ENCODE measurements at regions not wholly inside any gene's neighbourhood (a gene's known extent, or its start where the extent isn't known, plus 50 kb on each side); places are given as distances from the start of the nearest gene placed in this dataset.

GRCh38 chr2:3972377-3972776 lies 269.0 kb downstream of the DCDC2C start:
- ATAC-seq (ENCODE audit: insufficient number of reproducible peaks, low FRiP score, low read depth) (no peak), DNase-seq (ENCODE audit: low spot score) (no peak)
- Histone ChIP-seq H3K4me3 (no peak overlapping the region), H3K9me3 (no peaks in the 10 kb centered on the region), H3K4me1 (ENCODE audit: control insufficient read depth in 1 of 2, low read depth in 2 of 2) (no peaks in the 10 kb centered on the region), H3K27ac (no peak overlapping the region), H3K36me3 (no peaks in the 10 kb centered on the region), H3K27me3 (replicated peaks; ENCODE audit: insufficient read depth) (no peaks in the 10 kb centered on the region)
- TF ChIP-seq CTCF (IDR thresholded peaks at IDR 0.05), result no peak

GRCh38 chr2:3974765-3975164 lies 271.4 kb downstream of the DCDC2C start:
- Histone ChIP-seq H3K27me3 (replicated peaks; ENCODE audit: insufficient read depth) (no peaks in the 10 kb centered on the region), H3K36me3 (no peaks in the 10 kb centered on the region), H3K27ac (no peak overlapping the region), H3K4me3 (no peak overlapping the region), H3K9me3 (no peaks in the 10 kb centered on the region), H3K4me1 (ENCODE audit: control insufficient read depth in 1 of 2, low read depth in 2 of 2) (no peaks in the 10 kb centered on the region)
- TF ChIP-seq CTCF (IDR thresholded peaks at IDR 0.05), result no peak
- ATAC-seq (ENCODE audit: insufficient number of reproducible peaks, low FRiP score, low read depth) (no peak), DNase-seq (ENCODE audit: low spot score) (no peak)

GRCh38 chr2:3981446-3981987 lies 278.1 kb downstream of the DCDC2C start:
- Histone ChIP-seq H3K36me3 (no peaks in the 10 kb centered on the region), H3K4me1 (ENCODE audit: control insufficient read depth in 1 of 2, low read depth in 2 of 2) (no peaks in the 10 kb centered on the region), H3K27me3 (replicated peaks; ENCODE audit: insufficient read depth) (no peaks in the 10 kb centered on the region), H3K9me3 (no peaks in the 10 kb centered on the region), H3K27ac (no peak overlapping the region), H3K4me3 (no peak overlapping the region)
- DNase-seq (ENCODE audit: low spot score) (no peak), ATAC-seq (ENCODE audit: insufficient number of reproducible peaks, low FRiP score, low read depth) (no peak)
- no peak for TF ChIP-seq CTCF (IDR thresholded peaks at IDR 0.05)

- no peaks in the 10 kb centered on the region for H3K4me1 ChIP-seq (ENCODE audit: control insufficient read depth in 1 of 2, low read depth in 2 of 2)
- no peak for DNase-seq (ENCODE audit: low spot score)
- H3K27me3 ChIP-seq (replicated peaks; ENCODE audit: insufficient read depth), result no peaks in the 10 kb centered on the region
- no peak overlapping the region for H3K27ac ChIP-seq
- no peak overlapping the region for H3K4me3 ChIP-seq
- ATAC-seq (ENCODE audit: insufficient number of reproducible peaks, low FRiP score, low read depth), result no peak
- no peak for TF ChIP-seq CTCF (IDR thresholded peaks at IDR 0.05)
- no peaks in the 10 kb centered on the region for H3K9me3 ChIP-seq
- H3K36me3 ChIP-seq, result no peaks in the 10 kb centered on the region
These were observed 278.8 kb downstream of the DCDC2C start for GRCh38 chr2:3982160-3982559.

GRCh38 chr2:3986063-3986462 lies 282.7 kb downstream of the DCDC2C start:
- ATAC-seq (ENCODE audit: insufficient number of reproducible peaks, low FRiP score, low read depth) (no peak), DNase-seq (ENCODE audit: low spot score) (no peak)
- Histone ChIP-seq H3K27ac (no peak overlapping the region), H3K27me3 (replicated peaks; ENCODE audit: insufficient read depth) (no peaks in the 10 kb centered on the region), H3K4me3 (no peak overlapping the region), H3K9me3 (no peaks in the 10 kb centered on the region), H3K36me3 (no peaks in the 10 kb centered on the region), H3K4me1 (ENCODE audit: control insufficient read depth in 1 of 2, low read depth in 2 of 2) (no peaks in the 10 kb centered on the region)
- no peak for TF ChIP-seq CTCF (IDR thresholded peaks at IDR 0.05)

All from thoracic aorta (tissue), 2 donors.